Natural killer cell treated with Interleukin-12 subunit alpha and Interleukin-12 subunit beta and Interleukin-15 and Interleukin-18, amount 100 ng/mL, for 72 hours (primary cell): ENCODE measurements at regions not wholly inside any gene's neighbourhood (a gene's known extent, or its start where the extent isn't known, plus 50 kb on each side); places are given as distances from the start of the nearest gene placed in this dataset.

ENCODE experiments used
- ATAC-seq, 2 donors: fragments of 150-1000 bp; cut with Tn5 transposase in 1 of 2; sonication (Bioruptor Pico), chemical (Tn5 transposase) in 1 of 2; 2 replicates each; pipeline ENCODE4 v1.10.0; 2021
- DNase-seq: peaks from one replicate; pipeline ENCODE4 v3.0.0; 2022; ENCODE audit warnings: low spot score
- H3K27ac Mint-ChIP-seq, 2 donors: 1 replicate in 1 of 2; 2 replicates in 1 of 2; pipeline ENCODE4 v1.8.0; 2022; ENCODE audit warnings: mixed read lengths in 2 of 2, mild to moderate bottlenecking in 1 of 2, moderate library complexity in 1 of 2
- H3K27me3 Mint-ChIP-seq, 2 donors: 1 replicate in 1 of 2; 2 replicates in 1 of 2; pipeline ENCODE4 v1.8.0; 2022; ENCODE audit warnings: mixed read lengths in 2 of 2
- H3K36me3 Mint-ChIP-seq: one replicate; pipeline ENCODE4 v1.8.0; 2022; ENCODE audit warnings: mixed read lengths
- H3K4me1 Mint-ChIP-seq, 2 donors: 1 replicate in 1 of 2; 2 replicates in 1 of 2; pipeline ENCODE4 v1.8.0; 2022; ENCODE audit warnings: low read depth in 2 of 2, mixed read lengths in 2 of 2, mild to moderate bottlenecking in 1 of 2
- H3K4me3 Mint-ChIP-seq: one replicate; pipeline ENCODE4 v1.8.0; 2022; ENCODE audit warnings: mixed read lengths
- H3K9me3 Mint-ChIP-seq: 2 replicates; pipeline ENCODE4 v1.8.0; 2022; ENCODE audit warnings: mixed read lengths

- H3K36me3 Mint-ChIP-seq: no peaks in the 10 kb centered on the region
- ATAC-seq (no peak), DNase-seq (no peak)
- H3K4me1 Mint-ChIP-seq: no peaks in the 10 kb centered on the region
- H3K27ac Mint-ChIP-seq: no peak overlapping the region
- no peak overlapping the region for H3K4me3 Mint-ChIP-seq
- H3K9me3 Mint-ChIP-seq: peaks cover 12% of the 10 kb centered on the region
- peaks cover 6 to 14% of the 10 kb centered on the region in 2 donors for H3K27me3 Mint-ChIP-seq
Observed at GRCh38 chr7:152968514-152968913, 209.0 kb downstream of the ACTR3B start.

- Mint-ChIP-seq H3K27me3 (peaks cover 6 to 16% of the 10 kb centered on the region in 2 donors), H3K36me3 (no peaks in the 10 kb centered on the region), H3K27ac (no peak overlapping the region), H3K4me3 (no peak overlapping the region), H3K4me1 (no peaks in the 10 kb centered on the region), H3K9me3 (peaks cover 12% of the 10 kb centered on the region)
- DNase-seq (no peak), ATAC-seq (no peak)
Observed at GRCh38 chr7:152969335-152969734, 209.8 kb downstream of the ACTR3B start.

- Mint-ChIP-seq H3K4me1 (no peaks in the 10 kb centered on the region), H3K4me3 (no peak overlapping the region), H3K36me3 (no peaks in the 10 kb centered on the region), H3K27ac (no peak overlapping the region), H3K9me3 (peaks cover 15% of the 10 kb centered on the region), H3K27me3 (peaks cover 9 to 21% of the 10 kb centered on the region in 2 donors)
- DNase-seq (no peak), ATAC-seq (no peak)
Observed at GRCh38 chr7:152969839-152970238, 210.3 kb downstream of the ACTR3B start.

GRCh38 chr7:152970481-152970880, 210.9 kb downstream of the ACTR3B start:
- no peaks in the 10 kb centered on the region for H3K36me3 Mint-ChIP-seq
- H3K9me3 Mint-ChIP-seq: peaks cover 14% of the 10 kb centered on the region
- no peak overlapping the region for H3K27ac Mint-ChIP-seq
- no peaks in the 10 kb centered on the region for H3K4me1 Mint-ChIP-seq
- peaks cover 9 to 21% of the 10 kb centered on the region in 2 donors for H3K27me3 Mint-ChIP-seq
- ATAC-seq: no peak
- no peak for DNase-seq
- no peak overlapping the region for H3K4me3 Mint-ChIP-seq

- H3K4me1 Mint-ChIP-seq: no peaks in the 10 kb centered on the region
- no peak overlapping the region for H3K27ac Mint-ChIP-seq
- no peak for ATAC-seq
Observed at GRCh38 chr7:152974577-152974976, 215.0 kb downstream of the ACTR3B start.

DNA sequence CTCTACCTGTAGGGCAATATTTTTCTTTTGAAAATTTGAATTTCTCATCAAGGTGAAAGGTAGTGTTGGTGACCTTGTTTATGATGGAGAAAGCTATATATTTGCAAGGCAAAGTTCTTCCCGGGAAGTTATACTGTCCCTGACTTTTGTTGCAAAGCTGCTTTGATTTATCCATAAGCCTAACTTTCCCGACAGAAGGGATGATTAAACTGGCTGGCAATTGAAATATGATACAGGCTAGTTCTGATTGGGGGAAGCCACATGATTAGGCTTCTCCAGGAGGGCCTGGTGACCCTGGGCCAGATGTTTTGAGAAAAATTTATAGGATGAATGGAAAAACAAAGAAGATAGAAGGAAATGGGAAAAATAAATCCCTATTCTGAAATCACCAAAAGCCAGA, 215.5 kb downstream of the ACTR3B start:
- Mint-ChIP-seq H3K27ac (no peak overlapping the region), H3K36me3 (no peaks in the 10 kb centered on the region), H3K4me1 (no peaks in the 10 kb centered on the region), H3K4me3 (no peak overlapping the region), H3K27me3 (peaks cover 11 to 21% of the 10 kb centered on the region in 2 donors), H3K9me3 (peaks cover 12% of the 10 kb centered on the region)
- ATAC-seq (no peak), DNase-seq (no peak)

More at GRCh38 chr7:152974577-152974976, 215.0 kb downstream of the ACTR3B start:
- H3K36me3 Mint-ChIP-seq: no peaks in the 10 kb centered on the region
- no peak overlapping the region for H3K4me3 Mint-ChIP-seq
- DNase-seq: no peak
- H3K9me3 Mint-ChIP-seq: peaks cover 12% of the 10 kb centered on the region
- peaks cover 11 to 21% of the 10 kb centered on the region in 2 donors for H3K27me3 Mint-ChIP-seq

GRCh38 chr7:152979376-152979775, 219.8 kb downstream of the ACTR3B start:
- ATAC-seq: no peak
- no peaks in the 10 kb centered on the region for H3K36me3 Mint-ChIP-seq

DNA sequence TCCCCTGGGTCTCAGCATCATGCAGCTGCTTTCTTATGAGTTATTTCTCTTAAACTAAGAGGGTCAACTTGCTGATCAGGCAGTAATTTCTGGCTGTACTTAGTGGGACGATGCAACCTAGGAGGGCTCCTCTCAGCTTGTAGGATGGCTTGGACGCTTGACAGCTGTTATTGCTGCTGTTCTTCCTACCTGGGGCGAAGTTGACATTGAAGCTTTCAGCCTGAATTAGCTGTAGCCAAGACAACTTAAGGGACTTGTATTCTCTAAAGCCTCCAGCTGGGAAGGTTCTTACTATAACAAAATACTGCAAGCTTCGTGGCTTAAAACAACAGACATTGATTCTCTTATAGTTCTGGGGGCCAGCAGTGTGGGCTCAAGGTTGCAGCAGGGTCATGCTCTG, 224.9 kb downstream of the ACTR3B start:
- Mint-ChIP-seq H3K9me3 (no peaks in the 10 kb centered on the region), H3K36me3 (no peaks in the 10 kb centered on the region), H3K27ac (no peak overlapping the region), H3K4me1 (no peaks in the 10 kb centered on the region), H3K4me3 (no peak overlapping the region), H3K27me3 (peaks cover 7 to 31% of the 10 kb centered on the region in 2 donors)
- DNase-seq: no peak
- no peak for ATAC-seq

More at GRCh38 chr7:152979376-152979775, 219.8 kb downstream of the ACTR3B start:
- peaks cover 3% of the 10 kb centered on the region for H3K9me3 Mint-ChIP-seq
- H3K27ac Mint-ChIP-seq: no peak overlapping the region
- no peak for DNase-seq
- H3K4me3 Mint-ChIP-seq: no peak overlapping the region
- no peaks in the 10 kb centered on the region for H3K4me1 Mint-ChIP-seq
- H3K27me3 Mint-ChIP-seq: peaks cover 5 to 28% of the 10 kb centered on the region in 2 donors

DNA sequence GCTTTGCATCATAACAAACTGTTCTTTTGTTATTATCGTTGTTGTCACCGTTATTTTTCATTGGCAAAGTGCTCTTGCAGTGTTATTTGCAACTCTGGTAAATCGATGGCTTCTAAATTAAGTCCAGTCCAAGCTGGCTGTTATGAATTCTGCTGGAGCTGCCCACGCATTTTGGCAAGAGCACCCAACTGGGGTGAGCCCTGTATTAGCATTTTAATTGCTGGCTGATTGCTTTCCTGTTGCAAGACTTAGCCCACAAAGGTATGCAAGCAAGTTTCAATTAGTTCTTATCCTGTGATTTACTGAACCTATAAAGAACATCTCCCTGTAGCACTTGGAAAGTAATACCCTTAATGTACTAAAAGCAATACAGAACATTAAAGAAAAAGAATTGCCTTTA, 226.8 kb downstream of the ACTR3B start:
- ATAC-seq (no peak), DNase-seq (no peak)
- no peaks in the 10 kb centered on the region for H3K36me3 Mint-ChIP-seq
- peaks cover 11 to 35% of the 10 kb centered on the region in 2 donors for H3K27me3 Mint-ChIP-seq
- H3K27ac Mint-ChIP-seq: no peak overlapping the region
- no peaks in the 10 kb centered on the region for H3K4me1 Mint-ChIP-seq
- H3K9me3 Mint-ChIP-seq: no peaks in the 10 kb centered on the region
- H3K4me3 Mint-ChIP-seq: no peak overlapping the region

DNA sequence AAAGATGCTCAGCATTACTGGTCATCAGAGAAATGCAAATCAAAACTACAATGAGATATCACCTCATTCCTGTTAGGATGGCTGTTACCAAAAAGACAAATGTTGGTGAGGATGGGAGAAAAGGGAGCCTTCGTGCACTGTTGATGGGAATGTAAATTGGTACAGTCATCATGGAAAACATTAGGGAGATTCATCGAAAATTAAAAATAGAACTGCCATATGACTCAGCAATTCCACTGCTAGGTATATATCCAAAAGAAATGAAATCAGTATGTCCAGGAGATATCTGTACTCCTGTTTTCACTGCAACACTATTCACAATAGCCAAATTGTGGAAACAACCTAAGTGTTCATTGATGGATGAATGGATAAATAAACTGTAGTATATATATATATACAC, 228.1 kb downstream of the ACTR3B start:
- ATAC-seq: no peak
- Mint-ChIP-seq H3K4me3 (no peak overlapping the region), H3K9me3 (no peaks in the 10 kb centered on the region), H3K36me3 (no peaks in the 10 kb centered on the region), H3K4me1 (no peaks in the 10 kb centered on the region), H3K27ac (no peak overlapping the region), H3K27me3 (peaks cover 13 to 36% of the 10 kb centered on the region in 2 donors)
- no peak for DNase-seq

DNA sequence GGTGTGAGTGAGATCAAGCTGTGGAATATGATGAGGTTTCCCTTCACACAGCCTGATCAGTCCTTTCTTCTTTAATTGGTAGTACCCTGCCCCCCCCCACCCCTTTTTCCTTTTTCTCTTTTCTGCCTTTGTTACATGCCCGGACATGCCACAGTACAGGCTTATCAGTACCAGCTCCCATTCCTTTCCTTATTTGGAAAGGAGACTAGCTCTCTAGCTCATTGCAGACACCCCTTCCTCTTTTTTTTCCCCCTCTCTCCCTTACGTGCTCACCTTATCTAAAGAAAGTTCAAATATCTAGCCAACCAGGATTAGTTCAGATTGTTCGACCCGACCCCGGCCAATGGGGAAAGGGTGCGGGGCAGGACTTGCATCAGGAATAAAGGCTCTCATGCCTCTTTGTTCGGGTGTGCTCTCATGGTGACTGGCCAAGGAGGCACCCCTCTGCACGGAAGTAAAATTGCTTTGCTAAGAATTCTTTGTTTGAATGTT, 230.4 kb downstream of the ACTR3B start:
- ATAC-seq: no peak
- peaks cover 3% of the 10 kb centered on the region for H3K9me3 Mint-ChIP-seq
- DNase-seq: no peak
- H3K4me3 Mint-ChIP-seq: no peak overlapping the region
- no peaks in the 10 kb centered on the region for H3K36me3 Mint-ChIP-seq
- H3K27ac Mint-ChIP-seq: no peak overlapping the region
- no peaks in the 10 kb centered on the region for H3K4me1 Mint-ChIP-seq
- peaks cover 11 to 23% of the 10 kb centered on the region in 2 donors for H3K27me3 Mint-ChIP-seq

DNA sequence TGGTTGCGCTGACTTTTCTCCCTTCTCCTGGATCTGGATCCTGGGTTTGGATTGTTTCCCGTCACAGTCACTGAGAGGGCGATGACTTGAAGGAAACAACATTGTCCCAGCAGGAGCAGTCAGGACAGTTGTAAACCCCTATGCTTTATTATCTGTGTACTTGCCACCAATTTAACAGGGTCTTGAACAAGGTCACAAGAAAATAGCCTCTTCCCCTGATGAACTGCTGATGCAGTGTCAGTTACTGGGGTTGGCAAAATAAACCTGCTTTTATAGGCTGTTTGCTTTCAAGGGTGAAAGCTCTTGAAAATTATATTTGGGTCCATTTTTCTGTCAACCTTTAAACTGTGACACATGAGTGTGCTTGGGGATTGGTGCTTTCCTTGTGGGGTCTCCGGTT, 238.9 kb downstream of the ACTR3B start:
- Mint-ChIP-seq H3K27me3 (no peaks in the 10 kb centered on the region), H3K4me3 (no peak overlapping the region), H3K4me1 (no peaks in the 10 kb centered on the region), H3K27ac (no peak overlapping the region), H3K36me3 (peaks cover 7% of the 10 kb centered on the region), H3K9me3 (peaks cover 3% of the 10 kb centered on the region)
- DNase-seq (no peak), ATAC-seq (no peak)

- ATAC-seq (no peak), DNase-seq (no peak)
- Mint-ChIP-seq H3K4me1 (no peaks in the 10 kb centered on the region), H3K27ac (no peak overlapping the region), H3K4me3 (no peak overlapping the region), H3K9me3 (no peaks in the 10 kb centered on the region), H3K27me3 (no peaks in the 10 kb centered on the region), H3K36me3 (peaks cover 7% of the 10 kb centered on the region)
Observed at GRCh38 chr7:153002115-153002514, 242.6 kb downstream of the ACTR3B start.

DNA sequence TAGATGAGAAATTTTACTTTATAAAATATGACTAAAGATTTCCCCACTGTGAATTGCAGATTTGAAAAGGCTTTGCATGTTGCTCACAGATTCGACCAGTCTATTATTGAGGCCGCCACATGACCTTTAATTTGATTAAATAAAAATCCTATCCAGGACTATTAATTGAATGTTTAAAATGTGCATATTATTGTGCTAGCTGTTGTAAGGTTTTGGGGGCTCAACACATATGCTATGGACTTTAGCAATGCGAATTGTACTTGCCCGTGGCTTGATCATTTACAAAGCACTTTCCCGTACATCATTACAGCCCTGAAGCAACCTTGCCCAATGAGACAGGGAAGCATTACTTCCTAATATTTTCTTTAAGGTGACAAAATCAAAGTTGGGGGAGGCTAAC, 243.0 kb downstream of the ACTR3B start:
- Mint-ChIP-seq H3K27ac (no peak overlapping the region), H3K36me3 (peaks cover 7% of the 10 kb centered on the region), H3K27me3 (no peaks in the 10 kb centered on the region), H3K4me3 (no peak overlapping the region), H3K4me1 (no peaks in the 10 kb centered on the region), H3K9me3 (no peaks in the 10 kb centered on the region)
- ATAC-seq (no peak), DNase-seq (no peak)

DNA sequence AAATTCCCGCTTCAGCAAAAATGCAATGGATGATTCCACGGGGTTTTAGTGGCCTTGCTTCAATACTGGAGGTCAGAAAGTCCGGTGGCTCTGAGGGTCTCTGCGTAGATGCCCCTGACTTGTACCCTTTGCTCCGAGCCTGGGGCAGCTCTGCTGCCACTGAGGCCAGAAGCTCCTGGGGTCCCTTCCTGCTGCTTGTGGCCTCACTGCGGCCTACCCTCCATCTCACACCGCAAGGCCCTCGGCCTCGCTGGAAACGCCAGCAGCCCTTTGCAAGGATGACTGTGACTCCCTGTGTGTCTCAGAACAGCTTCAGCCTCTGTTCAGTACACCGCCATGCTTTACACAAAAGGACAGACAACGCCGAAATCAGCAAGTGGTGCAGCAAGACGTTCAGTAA, 244.8 kb downstream of the ACTR3B start:
- no peaks in the 10 kb centered on the region for H3K27me3 Mint-ChIP-seq
- no peaks in the 10 kb centered on the region for H3K4me1 Mint-ChIP-seq
- no peak overlapping the region for H3K4me3 Mint-ChIP-seq

More for the DNA sequence above, 244.8 kb downstream of the ACTR3B start:
- ATAC-seq (no peak), DNase-seq (no peak)
- H3K36me3 Mint-ChIP-seq: peaks cover 7% of the 10 kb centered on the region
- H3K27ac Mint-ChIP-seq: no peak overlapping the region
- H3K9me3 Mint-ChIP-seq: no peaks in the 10 kb centered on the region
